Esophagus muscularis mucosa (tissue), 4 donors: ENCODE measurements at regions not wholly inside any gene's neighbourhood (a gene's known extent, or its start where the extent isn't known, plus 50 kb on each side); places are given as distances from the start of the nearest gene placed in this dataset.
"Not testable (repeated sequence)": the region's sequence is repeated elsewhere in the genome, so short reads cannot be mapped to it uniquely, and the experiment has no call there.

Experiments used
- DNase-seq: peaks from one replicate; pipeline ENCODE4 v3.0.0-alpha.2; 2017; ENCODE audit errors: extremely low spot score
- H3K27ac ChIP-seq, 4 donors: fragments of 200-600 bp; sonication (generic); replicated peaks in 1 of 4; 1 replicate in 3 of 4; 2 replicates in 1 of 4; pipeline ENCODE4 v1.5.1; 2016 to 2019; ENCODE audit warnings: mild to moderate bottlenecking in 1 of 4
- H3K27me3 ChIP-seq, 4 donors: fragments of 200-600 bp; sonication (generic); one replicate each; pipeline versions ENCODE4 v1.5.1 to v1.6.0; 2016 to 2019
- H3K36me3 ChIP-seq, 4 donors: fragments of 200-600 bp; sonication (generic); one replicate each; pipeline ENCODE4 v1.5.1; 2016 to 2019
- H3K4me1 ChIP-seq, 4 donors: fragments of 200-600 bp; sonication (generic); one replicate each; pipeline ENCODE4 v1.5.1; 2016 to 2019
- H3K4me3 ChIP-seq, 4 donors: fragments of 200-600 bp; sonication (generic); 1 replicate in 2 of 4; 2 replicates in 2 of 4; pipeline ENCODE4 v1.5.1; 2016 to 2019; ENCODE audit warnings: mild to moderate bottlenecking in 4 of 4, moderate library complexity in 1 of 4
- H3K9me3 ChIP-seq, 4 donors: fragments of 200-600 bp; sonication (generic); 1 replicate in 3 of 4; 2 replicates in 1 of 4; pipeline ENCODE4 v1.5.1; 2016 to 2019
- EP300 ChIP-seq: sonication (generic); formaldehyde crosslinking; IDR thresholded peaks from one replicate; pipeline ENCODE4 v1.6.1; 2017; ENCODE audit warnings: antibody characterized with exemption
- POLR2A ChIP-seq: fragments of 450-650 bp; IDR thresholded peaks from one replicate; pipeline ENCODE4 v1.6.1; 2017; ENCODE audit warnings: antibody characterized with exemption, moderate library complexity, mild to moderate bottlenecking, low read depth
- POLR2AphosphoS5 ChIP-seq, 2 donors: sonication (generic); formaldehyde crosslinking; IDR thresholded peaks; one replicate each; pipeline ENCODE4 v1.6.1; 2017; ENCODE audit warnings: antibody characterized with exemption in 2 of 2
- WGBS: methylation state at CpG from one replicate; pipeline ENCODE4 v1.1.5; 2018; 5-methylcytosine and 5-hydroxymethylcytosine counted together
- intact Hi-C: fragments of 100-400 bp; cut with DNase I; formaldehyde crosslinking; loops from one replicate; pipeline ENCODE4 v1.15.1; 2023
- TF ChIP-seq, protein P1 (sequence below), 3 experiments: fragments of 200-600 bp in 2 of 3; fragments of 450-650 bp in 1 of 3; sonication (generic) in 2 of 3; IDR thresholded peaks; one replicate each; pipeline ENCODE4 v1.5.1; 2017 to 2019; ENCODE audit warnings: antibody characterized with exemption in 3 of 3, mild to moderate bottlenecking in 2 of 3, moderate library complexity in 1 of 3

DNA sequence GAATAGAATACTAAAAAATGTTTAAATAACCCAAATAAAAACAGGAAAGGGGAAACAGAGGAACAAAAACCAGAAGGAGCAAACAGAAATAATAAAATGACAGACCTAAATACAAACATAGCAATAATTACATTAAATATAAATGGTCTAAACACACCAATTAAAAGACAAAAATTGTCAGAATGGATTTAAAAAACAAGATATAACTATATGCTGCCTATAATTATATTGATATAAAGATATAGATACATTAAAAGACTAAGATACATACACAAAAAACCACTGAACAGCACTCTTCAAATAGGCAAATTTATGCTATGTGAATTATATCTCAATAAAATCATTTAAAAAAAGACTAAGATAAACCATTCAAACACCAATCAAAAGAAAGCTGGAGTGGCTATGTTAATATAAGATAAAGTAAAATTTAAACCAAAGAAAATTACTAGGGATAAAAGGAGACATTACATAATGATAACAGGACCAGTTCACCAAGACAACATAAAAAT, 168.9 kb downstream of the SMAD6 start:
- intact Hi-C loops = no loop called here

DNA sequence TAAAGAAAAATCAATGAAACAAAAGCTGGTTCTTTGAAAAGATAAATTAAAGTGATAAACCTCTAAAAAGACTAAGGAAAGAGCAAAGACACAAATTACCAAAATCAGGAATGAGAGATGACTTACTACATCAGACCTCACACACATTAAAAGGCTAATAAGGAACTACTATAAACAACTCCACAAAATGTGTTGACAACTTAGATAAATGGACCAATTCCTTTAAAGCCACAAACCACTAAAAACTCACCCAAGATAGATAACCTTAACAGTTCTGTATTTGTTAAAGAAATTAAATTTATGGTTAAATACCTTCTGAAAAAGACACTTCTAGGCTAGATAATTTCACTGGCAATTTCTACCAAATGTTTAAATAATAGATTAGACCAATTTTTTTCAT, 170.4 kb downstream of the SMAD6 start:
- Histone ChIP-seq H3K4me1 (peaks cover 8 to 14% (median 9%) of the 10 kb centered on the region in 4 donors), H3K9me3 (no peaks in the 10 kb centered on the region), H3K4me3 (no peak overlapping the region), H3K27ac (no peak overlapping the region), H3K27me3 (no peaks in the 10 kb centered on the region), H3K36me3 (no peaks in the 10 kb centered on the region)
- DNase-seq = no peak
- no peak for TF ChIP-seq POLR2A
- intact Hi-C loops = no loop called here

More for the DNA sequence above, 168.9 kb downstream of the SMAD6 start:
- Histone ChIP-seq H3K4me1 (no peaks in the 10 kb centered on the region), H3K9me3 (no peaks in the 10 kb centered on the region), H3K4me3 (no peak overlapping the region), H3K27ac (no peak overlapping the region), H3K27me3 (no peaks in the 10 kb centered on the region), H3K36me3 (peaks cover 0 to 3% (median 0%) of the 10 kb centered on the region in 4 donors)
- TF ChIP-seq EP300 (no peak), POLR2A (no peak), POLR2AphosphoS5 (IDR thresholded peaks at IDR 0.05) (no peak)
- TF ChIP-seq, protein P1, sequence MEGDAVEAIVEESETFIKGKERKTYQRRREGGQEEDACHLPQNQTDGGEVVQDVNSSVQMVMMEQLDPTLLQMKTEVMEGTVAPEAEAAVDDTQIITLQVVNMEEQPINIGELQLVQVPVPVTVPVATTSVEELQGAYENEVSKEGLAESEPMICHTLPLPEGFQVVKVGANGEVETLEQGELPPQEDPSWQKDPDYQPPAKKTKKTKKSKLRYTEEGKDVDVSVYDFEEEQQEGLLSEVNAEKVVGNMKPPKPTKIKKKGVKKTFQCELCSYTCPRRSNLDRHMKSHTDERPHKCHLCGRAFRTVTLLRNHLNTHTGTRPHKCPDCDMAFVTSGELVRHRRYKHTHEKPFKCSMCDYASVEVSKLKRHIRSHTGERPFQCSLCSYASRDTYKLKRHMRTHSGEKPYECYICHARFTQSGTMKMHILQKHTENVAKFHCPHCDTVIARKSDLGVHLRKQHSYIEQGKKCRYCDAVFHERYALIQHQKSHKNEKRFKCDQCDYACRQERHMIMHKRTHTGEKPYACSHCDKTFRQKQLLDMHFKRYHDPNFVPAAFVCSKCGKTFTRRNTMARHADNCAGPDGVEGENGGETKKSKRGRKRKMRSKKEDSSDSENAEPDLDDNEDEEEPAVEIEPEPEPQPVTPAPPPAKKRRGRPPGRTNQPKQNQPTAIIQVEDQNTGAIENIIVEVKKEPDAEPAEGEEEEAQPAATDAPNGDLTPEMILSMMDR (IDR thresholded peaks at IDR 0.05) = no peak
- DNase-seq = no peak

DNA sequence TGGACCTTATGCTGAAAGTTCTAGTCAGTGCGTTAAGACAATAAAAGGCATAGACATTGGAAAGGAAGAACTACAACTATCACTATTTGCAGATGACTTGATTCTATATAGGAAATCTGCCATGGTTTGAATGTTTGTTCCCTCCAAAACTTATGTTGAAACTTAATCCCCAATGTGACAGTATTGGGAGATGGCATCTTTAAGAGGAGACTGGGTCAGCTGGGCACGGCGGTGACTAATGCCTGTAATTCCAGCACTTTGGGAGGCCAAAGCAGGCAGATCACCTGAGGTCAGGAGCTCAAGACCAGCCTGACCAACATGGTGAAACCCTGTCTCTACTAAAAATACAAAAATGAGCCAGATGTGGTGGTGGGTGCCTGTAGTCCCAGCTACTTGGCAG, 171.3 kb downstream of the SMAD6 start:
- H3K4me3 ChIP-seq, intact Hi-C loops, H3K27ac ChIP-seq, H3K36me3 ChIP-seq, H3K27me3 ChIP-seq, H3K9me3 ChIP-seq: not testable (repeated sequence)
- H3K4me1 ChIP-seq = peaks cover 17 to 23% (median 18%) of the 10 kb centered on the region in 4 donors
- 88% methylated on average over 3 of the region's 3 CpGs for WGBS
- DNase-seq = peak; percentile 24

DNA sequence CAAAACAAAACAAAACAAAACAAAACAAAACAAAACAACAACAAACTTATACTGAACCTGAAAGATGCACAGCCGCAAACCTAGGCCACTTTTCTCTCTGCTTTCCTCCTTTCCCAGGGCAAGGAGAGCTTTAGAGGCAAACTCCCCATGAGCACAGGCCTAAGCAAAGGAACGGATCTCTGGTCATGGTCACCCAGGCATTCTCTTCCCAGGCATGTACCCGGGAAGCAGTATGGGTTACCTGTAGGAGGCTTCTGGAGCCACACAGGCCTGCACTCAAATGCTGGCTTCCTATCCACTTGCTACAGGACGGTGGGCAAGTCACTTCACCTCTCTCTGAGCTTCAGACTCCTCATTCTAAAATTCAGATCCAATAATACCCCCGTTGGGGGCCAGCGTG, 171.8 kb downstream of the SMAD6 start:
- intact Hi-C loops = no loop called here
- Histone ChIP-seq H3K4me1 (peaks cover 22 to 27% (median 24%) of the 10 kb centered on the region in 4 donors), H3K36me3 (no peaks in the 10 kb centered on the region), H3K27ac (no peak overlapping the region), H3K4me3 (no peak overlapping the region), H3K27me3 (no peaks in the 10 kb centered on the region), H3K9me3 (no peaks in the 10 kb centered on the region)
- TF ChIP-seq, protein P1 (IDR thresholded peaks at IDR 0.05) = no peak
- TF ChIP-seq POLR2AphosphoS5 (IDR thresholded peaks at IDR 0.05) (no peak), POLR2A (no peak), EP300 (no peak)
- WGBS = 94% methylated on average over 5 of the region's 6 CpGs
- peak; percentile 80 for DNase-seq

DNA sequence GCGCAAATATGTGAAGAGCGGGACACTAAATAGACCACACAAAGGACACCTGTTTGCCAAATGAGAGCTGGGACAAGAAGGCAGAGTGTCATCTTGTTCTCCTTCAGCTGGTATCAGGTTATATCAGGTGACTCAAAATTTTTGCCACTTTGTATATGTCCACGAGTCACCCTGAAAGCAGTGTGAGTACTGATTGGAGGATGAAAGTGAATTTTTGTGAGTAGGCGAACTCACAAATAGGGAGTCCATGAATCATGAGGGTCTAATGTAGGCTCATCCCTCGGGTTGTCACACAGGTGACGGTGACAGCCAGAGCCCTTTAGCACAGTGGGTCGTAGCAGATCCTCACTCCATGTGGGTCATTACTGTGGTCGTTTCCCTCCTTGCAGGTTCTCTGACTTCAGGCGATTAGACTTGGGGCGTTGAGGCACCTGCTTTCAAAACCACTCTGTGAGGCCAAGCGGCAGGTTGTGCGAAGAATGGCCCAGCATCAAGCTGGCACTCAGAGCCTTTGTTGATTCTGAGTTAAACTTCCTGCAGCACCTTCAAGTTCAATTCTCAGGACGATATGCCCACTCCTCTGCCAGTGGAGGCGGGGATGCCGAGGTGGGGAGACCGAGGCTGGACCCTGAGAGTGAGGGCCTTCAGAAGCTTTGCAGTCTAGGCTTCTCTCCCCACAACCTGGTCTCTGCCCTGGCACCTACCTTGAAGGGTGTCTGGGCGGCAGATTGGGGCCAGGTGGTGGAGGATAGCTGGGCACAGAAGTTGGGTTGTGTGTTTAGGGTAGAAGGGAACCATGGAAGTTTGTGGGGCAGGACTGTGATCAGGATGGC, 173.8 kb downstream of the SMAD6 start:
- 94% methylated on average over 14 of the region's 17 CpGs for WGBS

More for the DNA sequence above, 173.8 kb downstream of the SMAD6 start:
- H3K27ac ChIP-seq = no peak overlapping the region
- H3K27me3 ChIP-seq = no peaks in the 10 kb centered on the region
- H3K36me3 ChIP-seq = no peaks in the 10 kb centered on the region
- intact Hi-C loops = no loop called here
- TF ChIP-seq POLR2AphosphoS5 (IDR thresholded peaks at IDR 0.05) (no peak), EP300 (no peak)
- TF ChIP-seq, protein P1 (IDR thresholded peaks at IDR 0.05) = no peak
- DNase-seq = peak; percentile 91
- no peak overlapping the region for H3K4me3 ChIP-seq
- no peaks in the 10 kb centered on the region for H3K9me3 ChIP-seq
- H3K4me1 ChIP-seq = peaks cover 28 to 40% (median 33%) of the 10 kb centered on the region in 4 donors
